ENCODE measurements at regions not wholly inside any gene's neighbourhood (a gene's known extent, or its start where the extent isn't known, plus 50 kb on each side); places are given as distances from the start of the nearest gene placed in this dataset.

- Histone ChIP-seq H3K27ac (peak overlapping the region; percentile 32), H3K36me3 (replicated peaks; ENCODE audit: insufficient read depth, low read depth) (no peaks in the 10 kb centered on the region), H3K9me2 (replicated peaks; ENCODE audit: insufficient read depth) (no peaks in the 10 kb centered on the region), H3K4me1 (ENCODE audit: insufficient read depth) (peaks cover 10% of the 10 kb centered on the region), H3K79me2 (no peaks in the 10 kb centered on the region), H3K4me2 (no peak overlapping the region), H3K27me3 (no peaks in the 10 kb centered on the region), H2AFZ (no peak overlapping the region), H3K9me3 (ENCODE audit: low read depth) (no peaks in the 10 kb centered on the region), H3K4me3 (no peak overlapping the region), H4K20me1 (ENCODE audit: insufficient read depth, poor library complexity, severe bottlenecking) (no peaks in the 10 kb centered on the region)
- DNase-seq (ENCODE audit: low spot score), result peak; percentile 23
- TF ChIP-seq EZH2 (IDR thresholded peaks at IDR 0.05; ENCODE audit: borderline replicate concordance), result no peak
- TF ChIP-seq CTCF (IDR thresholded peaks at IDR 0.05; ENCODE audit: poor library complexity), result no peak
- no peak for TF ChIP-seq EZH2phosphoT487 (IDR thresholded peaks at IDR 0.05; ENCODE audit: low read depth, severe bottlenecking, unreplicated experiment)
Measured at GRCh38 chr1:101145449-101145820, 91.4 kb upstream of the S1PR1 start.

- Histone ChIP-seq H3K9me2 (replicated peaks; ENCODE audit: insufficient read depth) (no peaks in the 10 kb centered on the region), H3K4me1 (ENCODE audit: insufficient read depth) (peaks cover 14% of the 10 kb centered on the region), H3K4me2 (no peak overlapping the region), H3K4me3 (no peak overlapping the region), H3K36me3 (replicated peaks; ENCODE audit: insufficient read depth, low read depth) (no peaks in the 10 kb centered on the region), H4K20me1 (ENCODE audit: insufficient read depth, poor library complexity, severe bottlenecking) (no peaks in the 10 kb centered on the region), H3K27ac (peak overlapping the region; percentile 3), H2AFZ (no peak overlapping the region), H3K27me3 (no peaks in the 10 kb centered on the region), H3K79me2 (no peaks in the 10 kb centered on the region), H3K9me3 (ENCODE audit: low read depth) (no peaks in the 10 kb centered on the region)
- TF ChIP-seq EZH2phosphoT487 (IDR thresholded peaks at IDR 0.05; ENCODE audit: low read depth, severe bottlenecking, unreplicated experiment) (no peak), EZH2 (IDR thresholded peaks at IDR 0.05; ENCODE audit: borderline replicate concordance) (no peak), CTCF (IDR thresholded peaks at IDR 0.05; ENCODE audit: poor library complexity) (no peak)
- 85% methylated on average over 5 of the region's 5 CpGs for WGBS (ENCODE audit: low lambda C conversion rate, missing lambda C conversion rate)
- DNase-seq (ENCODE audit: low spot score), result no peak
Measured at GRCh38 chr1:101144671-101145448, 92.0 kb upstream of the S1PR1 start.

- DNase-seq (ENCODE audit: low spot score), result no peak
- Histone ChIP-seq H3K9me3 (ENCODE audit: low read depth) (no peaks in the 10 kb centered on the region), H3K4me3 (no peak overlapping the region), H3K4me2 (no peak overlapping the region), H3K79me2 (no peaks in the 10 kb centered on the region), H3K36me3 (replicated peaks; ENCODE audit: insufficient read depth, low read depth) (no peaks in the 10 kb centered on the region), H3K27ac (no peak overlapping the region), H3K4me1 (ENCODE audit: insufficient read depth) (peaks cover 20% of the 10 kb centered on the region), H4K20me1 (ENCODE audit: insufficient read depth, poor library complexity, severe bottlenecking) (no peaks in the 10 kb centered on the region), H2AFZ (no peak overlapping the region), H3K27me3 (no peaks in the 10 kb centered on the region), H3K9me2 (replicated peaks; ENCODE audit: insufficient read depth) (no peaks in the 10 kb centered on the region)
- no peak for TF ChIP-seq CTCF (IDR thresholded peaks at IDR 0.05; ENCODE audit: poor library complexity)
- TF ChIP-seq EZH2phosphoT487 (IDR thresholded peaks at IDR 0.05; ENCODE audit: low read depth, severe bottlenecking, unreplicated experiment), result no peak
- no peak for TF ChIP-seq EZH2 (IDR thresholded peaks at IDR 0.05; ENCODE audit: borderline replicate concordance)
- 100% methylated on average over 1 of the region's 1 CpG for WGBS (ENCODE audit: low lambda C conversion rate, missing lambda C conversion rate)
Measured at GRCh38 chr1:101142244-101142643, 94.6 kb upstream of the S1PR1 start.
